Suprapubic skin (tissue), 4 donors: ENCODE measurements at regions not wholly inside any gene's neighbourhood (a gene's known extent, or its start where the extent isn't known, plus 50 kb on each side); places are given as distances from the start of the nearest gene placed in this dataset.
A peak's percentile ranks its signal among the peaks of the same experiment; 100 is the strongest.

Experiments used
- DNase-seq, 2 donors: peaks; one replicate each; pipeline ENCODE4 v3.0.0-alpha.2; 2019; ENCODE audit warnings: low spot score in 2 of 2
- H3K27ac ChIP-seq: fragments of 200-600 bp; sonication (generic); one replicate; pipeline ENCODE4 v1.5.1; 2019
- H3K27me3 ChIP-seq: fragments of 200-600 bp; sonication (generic); one replicate; pipeline ENCODE4 v1.5.1; 2019
- H3K36me3 ChIP-seq: fragments of 200-600 bp; sonication (generic); one replicate; pipeline ENCODE4 v1.5.1; 2019
- H3K4me1 ChIP-seq: fragments of 200-600 bp; sonication (generic); one replicate; pipeline ENCODE4 v1.5.1; 2019
- H3K4me3 ChIP-seq: fragments of 200-600 bp; sonication (generic); one replicate; pipeline ENCODE4 v1.5.1; 2019; ENCODE audit warnings: mild to moderate bottlenecking
- H3K9me3 ChIP-seq: fragments of 200-600 bp; sonication (generic); one replicate; pipeline ENCODE4 v1.5.1; 2019
- EP300 ChIP-seq: sonication (generic); formaldehyde crosslinking; IDR thresholded peaks from one replicate; pipeline ENCODE4 v1.6.1; 2017; ENCODE audit warnings: antibody characterized with exemption
- POLR2A ChIP-seq, 2 donors: fragments of 450-650 bp; IDR thresholded peaks; one replicate each; pipeline ENCODE4 v1.6.1; 2017; ENCODE audit warnings: antibody characterized with exemption in 2 of 2, mild to moderate bottlenecking in 2 of 2, moderate library complexity in 2 of 2
- POLR2AphosphoS5 ChIP-seq, 3 donors: sonication (generic); formaldehyde crosslinking; IDR thresholded peaks; one replicate each; pipeline ENCODE4 v1.6.1; 2017; ENCODE audit warnings: antibody characterized with exemption in 3 of 3
- WGBS: methylation state at CpG from one replicate; pipeline ENCODE4 v1.1.5; 2018; 5-methylcytosine and 5-hydroxymethylcytosine counted together
- TF ChIP-seq, protein P1 (sequence below), 2 donors: fragments of 200-600 bp in 1 of 2; fragments of 450-650 bp in 1 of 2; sonication (generic) in 1 of 2; IDR thresholded peaks; one replicate each; pipeline ENCODE4 v1.5.1; 2016 to 2019; ENCODE audit warnings: antibody characterized with exemption in 2 of 2, mild to moderate bottlenecking in 1 of 2, moderate library complexity in 1 of 2

- 78% methylated on average over 3 of the region's 3 CpGs for WGBS
- H3K36me3 ChIP-seq = no peaks in the 10 kb centered on the region
- no peak overlapping the region for H3K27ac ChIP-seq
- H3K4me1 ChIP-seq = peaks cover 9% of the 10 kb centered on the region
- DNase-seq = no peak
- H3K27me3 ChIP-seq = peaks cover 5% of the 10 kb centered on the region
- no peak for TF ChIP-seq POLR2A (IDR thresholded peaks at IDR 0.05)
- no peak for TF ChIP-seq POLR2AphosphoS5 (IDR thresholded peaks at IDR 0.05)
- TF ChIP-seq EP300 = no peak
- TF ChIP-seq, protein P1, sequence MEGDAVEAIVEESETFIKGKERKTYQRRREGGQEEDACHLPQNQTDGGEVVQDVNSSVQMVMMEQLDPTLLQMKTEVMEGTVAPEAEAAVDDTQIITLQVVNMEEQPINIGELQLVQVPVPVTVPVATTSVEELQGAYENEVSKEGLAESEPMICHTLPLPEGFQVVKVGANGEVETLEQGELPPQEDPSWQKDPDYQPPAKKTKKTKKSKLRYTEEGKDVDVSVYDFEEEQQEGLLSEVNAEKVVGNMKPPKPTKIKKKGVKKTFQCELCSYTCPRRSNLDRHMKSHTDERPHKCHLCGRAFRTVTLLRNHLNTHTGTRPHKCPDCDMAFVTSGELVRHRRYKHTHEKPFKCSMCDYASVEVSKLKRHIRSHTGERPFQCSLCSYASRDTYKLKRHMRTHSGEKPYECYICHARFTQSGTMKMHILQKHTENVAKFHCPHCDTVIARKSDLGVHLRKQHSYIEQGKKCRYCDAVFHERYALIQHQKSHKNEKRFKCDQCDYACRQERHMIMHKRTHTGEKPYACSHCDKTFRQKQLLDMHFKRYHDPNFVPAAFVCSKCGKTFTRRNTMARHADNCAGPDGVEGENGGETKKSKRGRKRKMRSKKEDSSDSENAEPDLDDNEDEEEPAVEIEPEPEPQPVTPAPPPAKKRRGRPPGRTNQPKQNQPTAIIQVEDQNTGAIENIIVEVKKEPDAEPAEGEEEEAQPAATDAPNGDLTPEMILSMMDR (IDR thresholded peaks at IDR 0.05) = no peak
- H3K4me3 ChIP-seq = no peak overlapping the region
- no peaks in the 10 kb centered on the region for H3K9me3 ChIP-seq
These were observed 1187.3 kb upstream of the TMEM132C start for GRCh38 chr12:127079636-127080035.

DNA sequence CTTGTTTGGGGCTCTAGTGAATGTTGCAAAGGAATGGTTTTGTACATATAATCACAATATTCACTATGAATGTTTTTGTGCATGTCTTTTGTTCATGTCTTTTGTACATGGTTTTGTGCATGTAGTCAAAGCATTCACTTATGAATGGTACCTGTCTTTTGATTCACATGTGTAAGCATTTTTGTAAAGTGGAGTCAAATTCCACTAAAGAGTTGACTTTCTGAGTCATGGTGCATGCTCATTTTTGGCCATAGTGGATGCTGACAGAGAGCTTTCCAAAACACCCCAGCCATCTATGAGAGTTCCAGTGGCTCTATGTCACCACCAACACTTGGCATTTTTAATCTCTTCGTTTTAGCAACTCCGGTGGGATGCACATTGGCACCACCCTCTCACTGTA is 1185.9 kb upstream of the TMEM132C start:
- Histone ChIP-seq H3K4me1 (peaks cover 9% of the 10 kb centered on the region), H3K4me3 (no peak overlapping the region), H3K36me3 (no peaks in the 10 kb centered on the region), H3K27me3 (peaks cover 5% of the 10 kb centered on the region), H3K27ac (no peak overlapping the region), H3K9me3 (no peaks in the 10 kb centered on the region)
- no peak for TF ChIP-seq EP300
- no peak for TF ChIP-seq POLR2AphosphoS5 (IDR thresholded peaks at IDR 0.05)
- DNase-seq = no peak
- 100% methylated on average over 2 of the region's 2 CpGs for WGBS

DNA sequence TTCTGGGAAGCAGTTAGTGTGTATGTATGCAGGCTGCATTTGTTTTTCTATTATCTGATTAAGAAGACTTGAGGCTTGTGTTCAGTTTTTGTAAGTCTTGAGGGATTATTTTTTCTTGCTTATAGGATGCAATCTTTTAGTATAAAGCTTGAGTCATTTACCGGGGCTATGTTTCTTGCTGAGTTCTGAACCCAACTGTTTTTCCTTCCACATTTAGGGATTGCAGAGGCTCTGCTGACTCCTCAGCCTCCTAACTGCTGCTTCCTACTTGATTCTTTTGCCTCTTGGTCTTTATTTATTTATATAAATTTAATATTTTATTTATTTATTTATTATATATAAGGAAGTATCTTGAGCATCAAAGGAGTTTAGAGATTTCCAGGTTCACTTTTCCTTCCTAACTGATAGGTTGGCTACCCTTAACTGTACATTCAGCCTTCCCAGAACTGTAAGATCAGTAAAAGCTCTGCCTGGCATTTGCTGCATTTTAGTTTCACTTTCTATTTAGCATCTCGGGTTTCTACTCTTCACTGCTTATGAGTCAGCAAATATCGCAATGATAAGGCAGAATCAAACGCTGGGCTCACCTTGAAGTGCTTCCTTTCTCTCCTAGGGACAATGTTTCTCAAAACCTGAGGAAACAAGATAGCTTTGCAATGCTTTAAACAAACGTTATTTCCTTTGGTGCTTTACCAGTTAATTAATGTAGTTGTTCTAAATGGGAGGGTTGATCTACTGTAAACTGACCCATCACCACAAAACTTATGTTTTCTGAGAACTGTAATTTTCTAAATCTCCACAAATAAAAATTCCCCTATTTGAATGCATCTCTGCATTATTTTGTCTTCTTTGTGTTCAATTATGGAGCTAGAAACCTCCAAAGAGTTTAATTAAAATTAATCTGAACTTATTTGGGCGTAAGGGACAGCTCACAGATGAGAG is 1183.7 kb upstream of the TMEM132C start:
- DNase-seq = no peak
- Histone ChIP-seq H3K27me3 (peaks cover 5% of the 10 kb centered on the region), H3K9me3 (no peaks in the 10 kb centered on the region), H3K36me3 (no peaks in the 10 kb centered on the region), H3K4me3 (peak overlapping the region; percentile 40), H3K4me1 (peaks cover 9% of the 10 kb centered on the region), H3K27ac (no peak overlapping the region)
- WGBS = 16% methylated on average over 6 of the region's 6 CpGs
- TF ChIP-seq EP300 = no peak
- no peak for TF ChIP-seq POLR2AphosphoS5 (IDR thresholded peaks at IDR 0.05)
- TF ChIP-seq, protein P1 (IDR thresholded peaks at IDR 0.05) = no peak

- TF ChIP-seq EP300 (no peak), POLR2A (IDR thresholded peaks at IDR 0.05) (no peak), POLR2AphosphoS5 (IDR thresholded peaks at IDR 0.05) (no peak)
- TF ChIP-seq, protein P1 (IDR thresholded peaks at IDR 0.05) = no peak
- no peaks in the 10 kb centered on the region for H3K36me3 ChIP-seq
- H3K4me3 ChIP-seq = no peak overlapping the region
- no peaks in the 10 kb centered on the region for H3K4me1 ChIP-seq
- DNase-seq = no peak
- H3K27me3 ChIP-seq = peaks cover 3% of the 10 kb centered on the region
- H3K9me3 ChIP-seq = no peaks in the 10 kb centered on the region
- 50% methylated on average over 1 of the region's 1 CpG for WGBS
- no peak overlapping the region for H3K27ac ChIP-seq
These were observed 1165.9 kb upstream of the TMEM132C start for GRCh38 chr12:127101076-127101475.

GRCh38 chr12:127106041-127106440 is 1160.9 kb upstream of the TMEM132C start:
- no peak for TF ChIP-seq POLR2AphosphoS5 (IDR thresholded peaks at IDR 0.05)
- TF ChIP-seq POLR2A (IDR thresholded peaks at IDR 0.05) = no peak
- TF ChIP-seq, protein P1 (IDR thresholded peaks at IDR 0.05) = no peak
- no peak for TF ChIP-seq EP300
- DNase-seq = no peak
- no peaks in the 10 kb centered on the region for H3K4me1 ChIP-seq
- no peaks in the 10 kb centered on the region for H3K36me3 ChIP-seq
- 90% methylated on average over 3 of the region's 3 CpGs for WGBS
- peaks cover 2% of the 10 kb centered on the region for H3K27me3 ChIP-seq
- H3K4me3 ChIP-seq = no peak overlapping the region
- no peaks in the 10 kb centered on the region for H3K9me3 ChIP-seq
- no peak overlapping the region for H3K27ac ChIP-seq
